GM19467 (cell line): ENCODE measurements at regions not wholly inside any gene's neighbourhood (a gene's known extent, or its start where the extent isn't known, plus 50 kb on each side); places are given as distances from the start of the nearest gene placed in this dataset.
"Not testable (repeated sequence)": the region's sequence is repeated elsewhere in the genome, so short reads cannot be mapped to it uniquely, and the experiment has no call there.

Experiments
- ATAC-seq: cut with Tn5 transposase; IDR thresholded peaks from one replicate; pipeline ENCODE4 v1.9.1; 2021; ENCODE audit warnings: mild to moderate bottlenecking, moderate library complexity; ENCODE audit not compliant: unreplicated experiment

DNA sequence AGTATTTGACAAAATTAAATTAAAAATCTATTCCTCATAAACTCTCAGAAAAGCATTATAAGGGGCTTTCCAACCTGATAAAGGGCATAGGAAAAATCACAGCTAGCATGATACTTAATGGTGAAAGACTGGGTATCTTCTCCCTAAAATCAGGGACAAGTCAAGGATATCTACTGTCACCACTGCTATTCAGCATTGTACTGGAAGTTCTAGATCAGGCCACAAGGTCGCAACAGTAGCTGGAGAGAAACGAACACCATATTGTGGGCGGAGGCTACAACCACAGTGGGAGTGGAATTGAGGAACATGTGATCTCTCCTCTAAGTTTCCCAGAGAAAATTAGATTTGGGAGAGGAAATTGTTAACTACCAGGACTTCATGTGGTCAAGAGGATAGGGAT lies 70.0 kb upstream of the NAMPT start:
- no peak for ATAC-seq

DNA sequence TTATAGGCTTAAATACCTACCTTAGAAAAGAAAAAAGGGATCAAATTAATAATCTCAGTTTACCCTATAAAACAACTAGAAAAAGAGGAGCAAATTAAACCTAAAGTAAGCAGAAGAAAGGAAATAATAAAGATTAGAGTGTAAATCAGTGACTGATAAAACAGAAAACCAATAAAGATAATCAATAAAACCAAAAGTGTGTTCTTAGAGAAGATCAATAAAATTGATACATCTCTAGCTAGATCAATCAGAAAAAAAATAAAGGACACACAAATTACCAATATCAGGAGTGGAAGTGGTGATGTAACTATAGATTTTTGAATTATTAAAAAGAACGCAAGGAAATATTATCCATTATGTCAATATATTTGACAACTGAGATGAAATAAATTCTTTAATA lies 69.2 kb upstream of the NAMPT start:
- ATAC-seq, result no peak

DNA sequence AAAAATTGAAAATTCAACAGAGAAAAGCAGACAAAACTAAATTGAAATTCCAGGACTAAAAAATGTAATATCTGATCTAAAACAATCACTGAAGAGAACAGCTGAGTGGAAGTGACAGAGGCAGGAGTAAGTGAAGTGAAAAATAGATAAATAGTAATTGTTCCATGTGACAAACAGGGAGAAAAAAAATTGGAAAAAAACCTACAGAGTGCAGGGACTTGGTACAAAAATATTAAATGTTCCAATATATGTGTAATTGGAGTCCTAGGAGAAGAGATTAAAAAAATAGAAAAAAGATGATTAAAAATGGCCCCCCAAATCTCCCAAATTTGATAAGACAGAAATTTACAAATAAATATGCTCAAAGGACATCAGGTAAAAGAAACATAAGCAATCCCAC lies 63.4 kb upstream of the NAMPT start:
- ATAC-seq, result no peak

DNA sequence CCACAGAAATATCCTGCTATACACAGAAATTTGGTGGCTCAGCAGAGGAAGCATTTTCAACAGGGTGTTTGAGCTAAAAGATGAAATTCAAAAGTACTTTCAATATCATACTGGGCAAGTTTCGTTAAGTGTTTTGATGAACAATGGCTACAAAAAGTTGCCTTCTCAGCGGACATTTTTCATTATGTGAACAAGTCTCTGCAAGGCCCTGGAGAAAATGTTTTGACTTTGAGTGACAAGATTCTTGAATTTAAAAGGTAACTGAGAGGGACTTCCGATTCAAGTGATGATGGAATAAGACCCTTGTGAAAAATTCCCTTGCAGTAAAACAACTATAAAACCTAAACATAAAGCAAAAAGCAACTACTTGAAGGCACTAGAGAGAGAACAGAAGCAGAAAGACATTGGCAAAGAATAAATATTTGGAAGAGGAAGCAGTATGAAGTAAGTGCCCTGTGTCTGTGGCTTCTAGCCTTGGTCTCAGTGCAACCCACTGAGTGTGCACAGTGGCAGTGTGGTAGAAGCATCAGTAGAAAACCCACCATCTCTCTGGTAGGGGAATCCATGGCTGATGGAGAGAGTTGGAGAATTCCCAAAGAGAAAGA lies 62.5 kb upstream of the NAMPT start:
- no peak for ATAC-seq

DNA sequence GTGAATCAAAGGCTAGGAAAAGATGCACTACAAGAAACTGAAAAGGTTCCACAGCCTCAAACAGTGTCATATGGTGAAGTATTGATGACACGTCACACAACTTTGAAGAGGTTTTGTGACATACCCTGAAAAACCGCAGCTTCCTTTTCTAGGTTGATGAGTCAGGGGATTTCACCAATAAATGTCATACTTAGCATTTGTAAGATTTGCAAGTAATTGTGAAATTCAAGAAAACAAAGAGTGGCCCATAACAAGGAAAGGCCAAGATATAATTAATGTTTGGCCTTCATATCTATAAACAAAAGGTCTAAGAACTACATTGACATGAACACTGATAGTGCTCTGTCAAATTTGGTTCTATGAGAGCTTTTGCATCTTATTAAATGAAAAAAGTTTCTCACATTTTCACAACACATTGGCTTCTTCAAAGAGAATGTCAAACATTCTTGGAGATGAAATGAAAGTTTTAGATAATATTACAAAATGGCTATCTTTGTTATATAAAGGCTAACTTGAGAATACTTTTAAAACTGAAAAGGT lies 62.0 kb upstream of the NAMPT start:
- ATAC-seq, result peak; percentile 95

DNA sequence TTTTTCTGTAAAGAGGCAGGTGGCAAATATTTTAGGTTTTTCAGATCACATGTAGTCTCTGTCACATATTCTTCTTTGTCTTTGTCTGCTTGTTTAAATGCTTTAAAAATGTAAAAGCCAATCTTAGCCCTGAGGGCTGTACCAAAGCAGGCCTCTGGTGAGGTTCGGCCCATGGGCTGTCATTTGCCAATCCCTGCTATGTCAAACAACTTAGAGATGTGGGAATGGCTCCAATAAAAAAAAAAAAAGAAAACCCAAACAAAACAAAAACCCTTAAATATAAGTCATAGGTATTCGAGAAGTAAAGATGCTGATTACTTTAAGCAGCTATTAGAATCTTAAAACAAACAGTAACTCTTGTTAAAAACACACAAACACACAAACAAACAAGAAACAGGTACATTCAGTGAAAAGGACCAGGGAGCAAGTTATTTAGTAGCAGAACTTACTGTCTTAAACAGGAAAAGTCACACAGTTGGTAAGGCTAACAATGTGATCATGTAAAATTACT lies 61.4 kb upstream of the NAMPT start:
- no peak for ATAC-seq

DNA sequence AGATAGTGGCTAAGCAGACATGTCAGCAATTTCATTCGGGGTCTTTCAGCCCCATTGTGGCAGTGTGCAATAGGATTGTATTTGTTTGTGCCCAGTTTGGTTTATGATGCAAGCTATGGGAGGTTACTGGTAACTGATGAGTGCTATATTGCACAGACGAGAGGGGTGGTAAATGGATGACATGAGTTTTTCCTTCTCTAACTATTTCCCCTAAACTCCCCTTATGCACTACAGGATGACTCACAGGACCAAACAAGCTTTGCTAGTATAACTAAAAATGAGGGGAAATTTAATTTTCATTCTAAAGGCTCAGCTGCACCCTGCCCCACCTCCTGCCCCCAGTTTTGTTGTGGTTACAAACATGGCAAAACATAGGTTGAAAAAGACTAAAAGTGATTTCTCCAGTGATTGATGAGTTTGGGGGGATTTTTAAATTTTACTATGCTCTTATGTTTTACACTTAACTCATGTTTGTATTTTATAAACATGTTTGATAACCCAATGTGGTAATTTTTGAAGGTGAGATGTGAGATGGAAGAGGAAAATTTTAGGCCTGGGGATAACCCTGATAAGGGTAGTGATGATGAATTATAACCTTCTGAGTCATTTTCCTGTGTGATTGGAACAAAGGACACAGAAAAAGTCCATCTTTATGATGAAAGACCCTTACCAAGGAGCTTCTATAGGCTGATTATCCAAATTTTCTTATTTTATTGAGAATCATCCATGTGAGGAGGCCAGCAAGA lies 60.8 kb upstream of the NAMPT start:
- ATAC-seq, result no peak

DNA sequence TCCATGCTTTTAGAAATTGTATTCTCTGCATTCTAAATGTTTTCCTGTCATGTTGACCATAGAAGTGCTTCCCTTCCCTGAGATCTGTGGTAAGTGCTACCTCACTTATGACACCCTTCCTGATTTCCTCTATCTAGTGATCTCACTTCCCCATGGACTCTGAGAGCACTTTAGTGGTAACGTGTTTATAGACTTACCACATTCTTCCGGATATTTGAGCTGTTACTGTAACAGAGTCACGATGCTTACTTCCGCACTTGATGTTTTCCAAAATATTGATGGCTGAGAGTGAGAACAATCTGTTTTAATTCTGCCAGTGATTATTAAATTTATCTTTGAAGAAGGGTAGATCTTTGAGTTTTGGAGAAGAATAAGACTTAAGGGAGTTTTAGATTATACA lies 60.1 kb upstream of the NAMPT start:
- ATAC-seq, result no peak

DNA sequence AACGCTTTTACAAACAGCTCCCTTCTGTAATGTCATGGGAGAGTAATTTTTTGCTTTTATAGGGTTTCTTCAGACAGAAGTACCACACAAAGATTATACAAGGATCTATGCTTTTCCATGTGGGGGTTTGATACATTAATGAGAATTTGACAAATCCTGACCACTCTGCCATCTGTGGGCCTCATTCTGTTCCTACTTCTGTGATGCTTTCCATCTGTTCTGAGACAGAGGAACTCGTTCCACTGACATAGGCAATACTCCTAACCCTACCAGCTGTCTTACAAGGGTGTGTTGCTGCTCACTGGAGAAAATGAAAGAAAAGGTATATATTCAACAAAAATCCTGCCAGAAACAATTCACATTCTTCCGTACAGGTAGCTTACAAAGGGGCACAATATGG lies 59.4 kb upstream of the NAMPT start:
- no peak for ATAC-seq

DNA sequence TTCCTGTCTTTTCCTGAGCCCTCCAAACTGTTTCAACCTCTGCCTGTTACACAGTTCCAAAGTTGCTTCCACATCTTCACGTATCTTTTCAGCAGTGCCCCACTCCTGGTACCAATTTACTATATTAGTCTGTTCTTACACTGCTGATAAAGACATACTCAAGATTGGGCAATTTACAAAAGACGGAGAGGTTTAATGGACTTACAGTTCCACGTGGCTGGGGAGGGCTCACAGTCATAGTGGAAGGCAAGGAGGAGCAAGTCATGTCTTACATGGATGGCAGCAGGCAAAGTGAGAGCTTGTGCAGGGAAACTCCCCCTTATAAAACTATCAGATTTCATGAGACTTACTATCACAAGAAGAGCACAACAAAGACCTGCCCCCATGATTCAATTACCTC lies 57.3 kb upstream of the NAMPT start:
- ATAC-seq, result not testable (repeated sequence)

DNA sequence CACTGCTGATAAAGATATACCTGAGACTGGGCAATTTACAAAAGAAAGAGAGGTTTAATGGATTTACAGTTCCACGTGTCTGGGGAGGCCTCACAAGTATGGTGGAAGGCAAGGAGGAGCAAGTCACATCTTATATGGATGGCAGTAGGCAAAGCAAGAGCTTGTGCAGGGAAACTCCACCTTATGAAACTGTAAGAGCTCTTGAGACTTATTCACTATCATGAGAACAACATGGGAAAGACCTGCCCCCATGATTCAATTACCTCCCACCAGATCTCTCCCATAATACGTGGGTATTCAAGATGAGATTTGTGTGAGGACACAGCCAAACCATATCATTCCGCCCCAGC lies 55.4 kb upstream of the NAMPT start:
- not testable (repeated sequence) for ATAC-seq

DNA sequence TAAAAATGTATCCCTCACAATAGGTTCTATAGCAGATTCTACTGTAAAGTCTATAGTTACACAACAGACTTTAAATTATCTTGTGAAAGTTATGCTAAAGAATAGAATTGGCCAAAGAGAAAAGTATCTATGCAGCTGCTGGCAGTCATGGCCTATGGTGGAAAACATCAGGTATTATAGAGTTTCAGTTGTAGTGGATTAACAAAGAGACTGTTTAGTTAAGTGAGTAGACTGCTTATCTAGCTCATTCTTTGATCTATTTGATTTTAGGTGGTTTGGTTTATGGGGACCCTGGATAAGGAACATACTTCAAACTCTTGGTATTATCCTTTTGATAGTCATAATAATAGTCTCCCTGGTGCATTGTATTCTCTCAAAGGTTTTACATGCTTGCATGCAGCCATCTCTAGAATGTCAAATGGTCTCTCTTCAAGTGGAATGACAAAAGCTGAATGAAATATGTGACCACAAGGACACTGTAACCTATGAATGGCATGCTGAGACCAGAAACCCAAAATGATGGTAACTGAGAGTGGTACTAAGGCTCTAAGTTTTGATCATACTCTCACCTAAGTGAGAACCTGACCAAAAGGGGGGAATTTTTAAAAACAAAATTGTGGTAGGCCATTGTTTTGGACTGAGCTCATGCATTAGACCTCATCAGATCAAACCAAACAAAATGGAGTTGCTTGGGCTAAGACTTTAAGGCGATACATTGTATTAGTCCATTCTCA lies 54.9 kb upstream of the NAMPT start:
- no peak for ATAC-seq

DNA sequence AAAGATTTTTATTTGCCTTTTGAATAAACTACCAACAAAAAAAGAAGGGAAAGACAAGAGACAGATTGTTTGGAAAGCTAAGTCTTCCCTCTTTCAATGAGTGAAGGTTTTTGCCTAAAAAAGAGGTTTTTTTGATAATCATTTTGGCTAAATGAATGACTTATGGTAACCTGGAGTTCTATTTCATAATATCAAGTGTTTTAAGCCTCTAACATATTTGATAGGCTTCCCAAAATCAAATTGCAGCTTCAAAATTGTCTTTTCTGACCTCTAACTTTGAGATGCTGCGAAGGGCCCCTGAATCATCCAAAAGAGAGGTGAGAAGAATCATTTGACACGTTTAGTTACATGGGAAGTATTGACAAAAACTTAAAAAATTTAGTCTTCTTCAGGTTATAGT lies 53.0 kb upstream of the NAMPT start:
- no peak for ATAC-seq

DNA sequence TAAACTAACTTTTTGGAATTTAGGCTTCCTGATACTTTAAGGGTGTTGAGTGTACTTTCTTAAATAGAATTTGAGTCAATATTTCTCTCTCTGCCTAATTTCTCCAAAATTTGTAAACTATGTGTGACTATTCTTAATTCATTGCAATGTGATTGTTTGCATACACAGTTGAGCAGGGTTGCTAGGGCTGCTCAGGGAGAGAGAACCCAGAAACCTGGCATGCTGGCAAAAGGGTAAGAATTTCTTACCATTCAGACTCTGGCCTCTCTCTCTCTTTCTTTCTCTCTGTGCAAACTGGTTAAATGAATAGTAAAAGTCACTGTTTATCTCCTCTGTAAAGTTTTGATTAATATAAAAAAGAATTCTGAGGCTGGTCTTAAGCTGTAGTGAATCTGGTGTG lies 51.0 kb upstream of the NAMPT start:
- no peak for ATAC-seq
